MM.1S (cell line): ENCODE measurements at regions not wholly inside any gene's neighbourhood (a gene's known extent, or its start where the extent isn't known, plus 50 kb on each side); places are given as distances from the start of the nearest gene placed in this dataset.
"Not testable (repeated sequence)": the region's sequence is repeated elsewhere in the genome, so short reads cannot be mapped to it uniquely, and the experiment has no call there.

Experiments used
- DNase-seq: peaks from one replicate; pipeline ENCODE4 v3.0.0-alpha.2; 2015
- H2AFZ ChIP-seq: fragments of 300-600 bp; sonication (generic); 2 replicates; pipeline ENCODE4 v1.6.0; 2016; ENCODE audit warnings: antibody characterized with exemption, low read length
- H3F3A ChIP-seq: fragments of 300-600 bp; sonication (generic); 2 replicates; pipeline ENCODE4 v1.6.1; 2016; ENCODE audit warnings: mild to moderate bottlenecking, antibody characterized with exemption, low read length, moderate library complexity, mixed read lengths; ENCODE audit not compliant: insufficient read depth
- H3K27ac ChIP-seq: fragments of 300-600 bp; sonication (generic); 2 replicates; pipeline ENCODE4 v1.5.1; 2016; ENCODE audit warnings: mild to moderate bottlenecking, low read length
- H3K27me3 ChIP-seq: fragments of 300-600 bp; sonication (generic); replicated peaks from 2 replicates; pipeline ENCODE4 v1.6.0; 2016; ENCODE audit warnings: low read length; ENCODE audit not compliant: insufficient read depth
- H3K36me3 ChIP-seq: fragments of 300-600 bp; sonication (generic); replicated peaks from 2 replicates; pipeline ENCODE4 v1.6.1; 2016; ENCODE audit warnings: mild to moderate bottlenecking, low read length, mixed read lengths; ENCODE audit not compliant: insufficient read depth
- H3K4me1 ChIP-seq: fragments of 300-600 bp; sonication (generic); 2 replicates; pipeline ENCODE4 v1.6.1; 2016; ENCODE audit warnings: low read length, mixed read lengths
- H3K4me2 ChIP-seq: fragments of 300-600 bp; sonication (generic); 2 replicates; pipeline ENCODE4 v1.6.0; 2016; ENCODE audit warnings: low read depth, low read length
- H3K4me3 ChIP-seq: fragments of 300-600 bp; sonication (generic); 2 replicates; pipeline ENCODE4 v1.5.1; 2016; ENCODE audit warnings: low read length, mixed read lengths
- H3K79me2 ChIP-seq: fragments of 300-600 bp; sonication (generic); 2 replicates; pipeline ENCODE4 v1.6.1; 2016; ENCODE audit warnings: mixed run types, low read length, mixed read lengths
- H3K9ac ChIP-seq: fragments of 300-600 bp; sonication (generic); 2 replicates; pipeline ENCODE4 v1.6.1; 2016; ENCODE audit warnings: low read length, mixed read lengths
- H3K9me2 ChIP-seq: fragments of 300-600 bp; sonication (generic); replicated peaks from 2 replicates; pipeline ENCODE4 v1.6.1; 2016; ENCODE audit warnings: mild to moderate bottlenecking, low read length, mixed read lengths; ENCODE audit not compliant: insufficient read depth
- H3K9me3 ChIP-seq: fragments of 300-600 bp; sonication (generic); replicated peaks from 2 replicates; pipeline ENCODE4 v1.6.1; 2016; ENCODE audit warnings: mild to moderate bottlenecking, low read length, mixed read lengths; ENCODE audit not compliant: insufficient read depth
- H4K20me1 ChIP-seq: fragments of 300-600 bp; sonication (generic); 2 replicates; pipeline ENCODE4 v1.6.1; 2016; ENCODE audit warnings: mild to moderate bottlenecking, low read length, moderate library complexity, mixed read lengths; ENCODE audit not compliant: insufficient read depth
- EZH2 ChIP-seq: fragments of 300-600 bp; sonication (generic); optimal IDR thresholded peaks from 2 replicates; pipeline ENCODE3; 2017; ENCODE audit warnings: low read depth, mild to moderate bottlenecking, antibody characterized with exemption, low read length, mixed read lengths
- EZH2phosphoT487 ChIP-seq: fragments of 300-600 bp; sonication (generic); IDR thresholded peaks from 2 replicates; pipeline ENCODE4 v1.6.1; 2018; ENCODE audit warnings: antibody characterized with exemption, low read length
- TF ChIP-seq, protein P1 (sequence below): fragments of 300-600 bp; sonication (generic); IDR thresholded peaks from 2 replicates; pipeline ENCODE4 v1.5.1; 2016; ENCODE audit warnings: antibody characterized with exemption, low read length, mixed read lengths

DNA sequence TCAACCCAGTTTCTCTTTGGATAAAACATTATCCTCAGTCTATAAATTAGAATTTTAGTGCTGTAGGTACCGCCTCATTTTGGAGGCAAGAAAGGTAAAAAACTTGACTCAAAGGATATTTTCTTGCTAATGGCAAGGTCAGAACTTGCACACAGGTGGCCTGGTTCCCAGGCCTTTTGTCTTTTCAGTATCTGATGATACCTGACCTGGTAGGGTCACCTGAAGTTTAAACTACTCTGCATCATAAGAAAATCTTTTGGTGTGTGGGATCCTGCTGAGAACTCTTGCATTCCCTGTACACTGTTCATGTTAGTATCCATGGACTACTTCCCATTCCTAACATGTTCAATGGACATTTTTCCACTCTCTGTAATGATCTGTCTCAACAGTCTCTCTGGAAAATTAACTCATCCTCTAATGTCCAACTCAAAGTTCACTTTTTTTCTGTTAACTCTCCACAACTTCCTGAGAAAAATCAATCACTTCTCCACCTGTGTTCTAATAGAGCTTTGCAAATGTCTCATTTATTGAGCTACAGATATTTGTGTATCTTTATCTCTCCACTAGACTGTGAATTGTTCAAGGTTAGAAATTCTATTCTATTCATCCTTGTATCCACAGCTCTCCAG, 317.1 kb upstream of the SOX9 start:
- no peak overlapping the region for H3K27ac ChIP-seq
- H4K20me1 ChIP-seq, result no peaks in the 10 kb centered on the region
- no peaks in the 10 kb centered on the region for H3F3A ChIP-seq
- no peaks in the 10 kb centered on the region for H3K9me2 ChIP-seq
- DNase-seq, result no peak
- no peaks in the 10 kb centered on the region for H3K36me3 ChIP-seq
- H3K79me2 ChIP-seq, result no peaks in the 10 kb centered on the region
- H2AFZ ChIP-seq, result no peak overlapping the region
- TF ChIP-seq, protein P1, sequence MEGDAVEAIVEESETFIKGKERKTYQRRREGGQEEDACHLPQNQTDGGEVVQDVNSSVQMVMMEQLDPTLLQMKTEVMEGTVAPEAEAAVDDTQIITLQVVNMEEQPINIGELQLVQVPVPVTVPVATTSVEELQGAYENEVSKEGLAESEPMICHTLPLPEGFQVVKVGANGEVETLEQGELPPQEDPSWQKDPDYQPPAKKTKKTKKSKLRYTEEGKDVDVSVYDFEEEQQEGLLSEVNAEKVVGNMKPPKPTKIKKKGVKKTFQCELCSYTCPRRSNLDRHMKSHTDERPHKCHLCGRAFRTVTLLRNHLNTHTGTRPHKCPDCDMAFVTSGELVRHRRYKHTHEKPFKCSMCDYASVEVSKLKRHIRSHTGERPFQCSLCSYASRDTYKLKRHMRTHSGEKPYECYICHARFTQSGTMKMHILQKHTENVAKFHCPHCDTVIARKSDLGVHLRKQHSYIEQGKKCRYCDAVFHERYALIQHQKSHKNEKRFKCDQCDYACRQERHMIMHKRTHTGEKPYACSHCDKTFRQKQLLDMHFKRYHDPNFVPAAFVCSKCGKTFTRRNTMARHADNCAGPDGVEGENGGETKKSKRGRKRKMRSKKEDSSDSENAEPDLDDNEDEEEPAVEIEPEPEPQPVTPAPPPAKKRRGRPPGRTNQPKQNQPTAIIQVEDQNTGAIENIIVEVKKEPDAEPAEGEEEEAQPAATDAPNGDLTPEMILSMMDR, result no peak
- TF ChIP-seq EZH2 (no peak), EZH2phosphoT487 (no peak)
- H3K4me1 ChIP-seq, result no peaks in the 10 kb centered on the region
- no peak overlapping the region for H3K4me2 ChIP-seq
- no peaks in the 10 kb centered on the region for H3K9me3 ChIP-seq
- H3K27me3 ChIP-seq, result no peaks in the 10 kb centered on the region
- H3K4me3 ChIP-seq, result no peak overlapping the region
- no peak overlapping the region for H3K9ac ChIP-seq

DNA sequence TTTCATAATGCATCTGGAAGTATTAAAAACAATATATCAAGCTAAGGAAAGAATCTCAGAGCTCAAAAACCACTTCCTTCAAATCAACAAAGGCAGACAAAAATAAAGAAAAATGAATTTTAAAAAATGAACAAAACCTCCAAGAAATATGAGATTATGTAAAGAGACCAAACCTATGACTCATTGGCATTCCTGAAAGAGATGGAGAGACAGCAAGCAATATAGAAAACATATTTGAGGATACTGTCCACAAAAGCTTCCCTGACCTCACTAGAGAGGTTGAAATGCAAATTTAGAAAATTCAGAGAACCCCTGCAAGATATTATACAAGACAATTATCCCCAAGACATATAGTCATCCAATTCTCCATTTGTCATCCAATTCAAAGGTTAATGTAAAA, 311.3 kb upstream of the SOX9 start:
- TF ChIP-seq EZH2phosphoT487 (no peak), EZH2 (no peak)
- TF ChIP-seq, protein P1, result no peak
- Histone ChIP-seq H3K9me2 (no peaks in the 10 kb centered on the region), H3K9ac (no peak overlapping the region), H3K79me2 (no peaks in the 10 kb centered on the region), H3K9me3 (no peaks in the 10 kb centered on the region), H3K4me2 (no peak overlapping the region), H3K4me1 (no peaks in the 10 kb centered on the region), H3K36me3 (no peaks in the 10 kb centered on the region), H3K27me3 (no peaks in the 10 kb centered on the region), H3K4me3 (no peak overlapping the region), H3K27ac (no peak overlapping the region), H3F3A (no peaks in the 10 kb centered on the region), H2AFZ (no peak overlapping the region), H4K20me1 (no peaks in the 10 kb centered on the region)
- DNase-seq, result no peak

- H3K79me2 ChIP-seq, H3F3A ChIP-seq, H3K9ac ChIP-seq, H3K4me3 ChIP-seq, H2AFZ ChIP-seq, H3K9me3 ChIP-seq, DNase-seq, H3K4me1 ChIP-seq, H3K9me2 ChIP-seq, H3K36me3 ChIP-seq, H3K27me3 ChIP-seq, H3K27ac ChIP-seq, H4K20me1 ChIP-seq, H3K4me2 ChIP-seq: not testable (repeated sequence)
Measured at GRCh38 chr17:71813861-71814260, 307.0 kb upstream of the SOX9 start.

- DNase-seq, result no peak
- no peaks in the 10 kb centered on the region for H3K4me1 ChIP-seq
- no peaks in the 10 kb centered on the region for H4K20me1 ChIP-seq
- no peak overlapping the region for H3K27ac ChIP-seq
- no peaks in the 10 kb centered on the region for H3F3A ChIP-seq
- no peaks in the 10 kb centered on the region for H3K9me3 ChIP-seq
- no peak overlapping the region for H3K9ac ChIP-seq
- no peak overlapping the region for H2AFZ ChIP-seq
- no peaks in the 10 kb centered on the region for H3K27me3 ChIP-seq
- no peaks in the 10 kb centered on the region for H3K36me3 ChIP-seq
- TF ChIP-seq, protein P1, result no peak
- TF ChIP-seq EZH2 (no peak), EZH2phosphoT487 (no peak)
- H3K4me2 ChIP-seq, result no peak overlapping the region
- H3K4me3 ChIP-seq, result no peak overlapping the region
- H3K79me2 ChIP-seq, result no peaks in the 10 kb centered on the region
- H3K9me2 ChIP-seq, result no peaks in the 10 kb centered on the region
Measured at GRCh38 chr17:71821511-71821910, 299.3 kb upstream of the SOX9 start.
